Activated CD8-positive, alpha-beta memory T cell treated with anti-CD3 and anti-CD28 coated beads, Interleukin-2, amount 50 U/mL, for 24 hours (primary cell): ENCODE measurements at regions not wholly inside any gene's neighbourhood (a gene's known extent, or its start where the extent isn't known, plus 50 kb on each side); places are given as distances from the start of the nearest gene placed in this dataset.
"Not testable (repeated sequence)": the region's sequence is repeated elsewhere in the genome, so short reads cannot be mapped to it uniquely, and the experiment has no call there.

Experiments used
- DNase-seq: peaks from one replicate; pipeline ENCODE4 v3.0.0-alpha.2; 2020; ENCODE audit errors: extremely low read depth

- DNase-seq: no peak
These were observed 1317.8 kb downstream of the UQCRFS1 start for GRCh38 chr19:27894906-27895754.

GRCh38 chr19:27892500-27892899, 1320.5 kb downstream of the UQCRFS1 start:
- DNase-seq: no peak

GRCh38 chr19:27891411-27891810, 1321.5 kb downstream of the UQCRFS1 start:
- DNase-seq: no peak

- DNase-seq: no peak
These were observed 1322.3 kb downstream of the UQCRFS1 start for GRCh38 chr19:27890696-27891095.

- DNase-seq: no peak
These were observed 1322.7 kb downstream of the UQCRFS1 start for GRCh38 chr19:27890206-27890605.

- no peak for DNase-seq
These were observed 1323.8 kb downstream of the UQCRFS1 start for GRCh38 chr19:27889156-27889555.

- no peak for DNase-seq
These were observed 1325.0 kb downstream of the UQCRFS1 start for GRCh38 chr19:27887946-27888345.

- DNase-seq: no peak
These were observed 1327.6 kb downstream of the UQCRFS1 start for GRCh38 chr19:27885359-27885758.

- no peak for DNase-seq
These were observed 1328.6 kb downstream of the UQCRFS1 start for GRCh38 chr19:27884376-27884775.

- DNase-seq: no peak
These were observed 1331.7 kb downstream of the UQCRFS1 start for GRCh38 chr19:27881213-27881612.

GRCh38 chr19:27876976-27877512, 1335.9 kb downstream of the UQCRFS1 start:
- DNase-seq: no peak

- DNase-seq: no peak
These were observed 1336.5 kb downstream of the UQCRFS1 start for GRCh38 chr19:27876489-27876888.

- DNase-seq: no peak
These were observed 1340.6 kb downstream of the UQCRFS1 start for GRCh38 chr19:27872370-27872769.

- DNase-seq: no peak
These were observed 1342.7 kb downstream of the UQCRFS1 start for GRCh38 chr19:27870293-27870692.

- DNase-seq: no peak
These were observed 1344.9 kb downstream of the UQCRFS1 start for GRCh38 chr19:27868007-27868406.

- no peak for DNase-seq
These were observed 1346.8 kb downstream of the UQCRFS1 start for GRCh38 chr19:27865927-27866777.

GRCh38 chr19:27861411-27861975, 1351.5 kb downstream of the UQCRFS1 start:
- no peak for DNase-seq

GRCh38 chr19:27860309-27860934, 1352.5 kb downstream of the UQCRFS1 start:
- DNase-seq: no peak

- DNase-seq: no peak
These were observed 1353.3 kb downstream of the UQCRFS1 start for GRCh38 chr19:27859689-27860088.

- no peak for DNase-seq
These were observed 1353.9 kb downstream of the UQCRFS1 start for GRCh38 chr19:27858981-27859581.

- not testable (repeated sequence) for DNase-seq
These were observed 1360.0 kb downstream of the UQCRFS1 start for GRCh38 chr19:27852931-27853330.
